ENCODE measurements at regions not wholly inside any gene's neighbourhood (a gene's known extent, or its start where the extent isn't known, plus 50 kb on each side); places are given as distances from the start of the nearest gene placed in this dataset.

DNA sequence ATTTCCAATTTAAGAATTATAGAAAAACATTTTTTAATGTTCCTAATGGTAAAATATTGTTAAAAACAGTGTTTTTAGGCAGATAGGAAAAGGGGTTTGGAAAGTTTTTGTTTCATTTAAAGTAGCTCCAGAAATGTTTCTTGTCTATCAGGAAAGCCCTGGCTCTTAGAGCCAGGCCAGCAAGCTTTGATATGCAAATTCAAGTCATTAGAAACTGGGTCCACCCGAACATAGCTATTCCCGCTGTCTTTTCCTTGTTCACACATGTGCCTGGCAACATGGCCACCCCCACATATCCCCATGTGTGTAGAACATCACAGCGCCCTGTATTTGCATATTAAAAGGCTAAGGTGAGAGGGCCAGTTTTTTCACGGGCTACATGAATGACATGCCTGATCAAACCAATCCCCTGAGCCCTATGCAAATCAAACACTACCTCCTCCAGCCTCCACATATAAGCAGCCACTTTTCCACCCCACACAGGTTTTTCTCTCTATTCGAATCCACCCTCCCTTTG lies 925.3 kb upstream of the CDH10 start (continued):
- TF ChIP-seq, protein P1, sequence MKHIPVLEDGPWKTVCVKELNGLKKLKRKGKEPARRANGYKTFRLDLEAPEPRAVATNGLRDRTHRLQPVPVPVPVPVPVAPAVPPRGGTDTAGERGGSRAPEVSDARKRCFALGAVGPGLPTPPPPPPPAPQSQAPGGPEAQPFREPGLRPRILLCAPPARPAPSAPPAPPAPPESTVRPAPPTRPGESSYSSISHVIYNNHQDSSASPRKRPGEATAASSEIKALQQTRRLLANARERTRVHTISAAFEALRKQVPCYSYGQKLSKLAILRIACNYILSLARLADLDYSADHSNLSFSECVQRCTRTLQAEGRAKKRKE (CRISPR knock-in tag; IDR thresholded peaks at IDR 0.05; ENCODE audit: low read depth) = no peak
- TF ChIP-seq ZSCAN20 (CRISPR knock-in tag; IDR thresholded peaks at IDR 0.05) (no peak), RAD21 (conservative IDR thresholded peaks at IDR 0.05 in 1 of 2, IDR thresholded peaks at IDR 0.05 in 1 of 2) (no peak), HOXB5 (CRISPR knock-in tag; IDR thresholded peaks at IDR 0.05) (no peak), MAFK (IDR thresholded peaks at IDR 0.05; ENCODE audit: partially characterized antibody) (no peak), EHF (CRISPR knock-in tag; IDR thresholded peaks at IDR 0.05) (no peak)

DNA sequence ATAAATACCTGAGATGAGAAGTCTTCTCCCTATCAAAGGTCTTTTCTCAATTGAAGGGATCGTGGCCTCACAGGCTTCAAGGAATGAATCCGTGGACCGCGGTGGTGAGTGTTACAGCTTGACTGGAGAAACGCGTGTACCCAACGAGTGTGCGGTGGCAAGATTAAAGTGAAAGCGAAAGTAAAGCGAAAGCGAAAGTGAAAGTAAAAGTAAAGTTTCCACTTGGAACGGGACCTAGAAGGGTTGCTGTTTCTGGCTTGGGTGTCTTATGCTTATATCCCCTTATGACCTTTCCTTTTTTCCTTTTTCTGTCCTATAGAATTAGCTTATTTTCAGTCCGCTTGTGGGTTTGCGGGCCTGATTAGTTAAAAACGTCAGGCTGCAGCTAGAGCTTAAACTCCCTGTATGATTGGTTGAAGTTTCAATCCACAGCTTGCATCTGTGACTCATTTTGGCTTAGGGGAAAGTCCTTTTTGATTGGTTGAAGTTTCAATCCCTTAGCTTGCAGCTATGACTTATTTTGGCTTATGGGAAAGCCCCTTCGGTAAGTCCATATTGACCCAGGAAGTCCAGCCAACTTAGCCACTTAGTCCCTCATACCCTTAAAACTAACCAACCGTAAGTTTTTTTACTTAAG lies 924.3 kb upstream of the CDH10 start:
- Histone ChIP-seq H3K9me3 (no peaks in the 10 kb centered on the region), H3K4me2 (no peak overlapping the region), H3K27ac (no peak overlapping the region), H3K4me3 (no peak overlapping the region), H3K4me1 (no peaks in the 10 kb centered on the region)
- ChIA-PET CTCF (interaction anchor here (1.1 kb wide), 1 partner anchor 12 kb away, joined by 3 read pairs; no protein-coding TSS in a partner anchor), POLR2A (interaction anchor here (0.6 kb wide), 1 partner anchor 97 kb away, joined by 6 read pairs; no protein-coding TSS in a partner anchor)
- WGBS (ENCODE audit: missing lambda C conversion rate) = 82% methylated on average over 17 of the region's 17 CpGs
- TF ChIP-seq NFE2L2 (conservative IDR thresholded peaks at IDR 0.05; ENCODE audit: low read length) (no peak), JUN (IDR thresholded peaks at IDR 0.05) (no peak), HOXB5 (CRISPR knock-in tag; IDR thresholded peaks at IDR 0.05) (no peak), RAD21 (conservative IDR thresholded peaks at IDR 0.05 in 1 of 2, IDR thresholded peaks at IDR 0.05 in 1 of 2) (no peak), CBX2 (IDR thresholded peaks at IDR 0.05; ENCODE audit: borderline replicate concordance, low read depth) (no peak), MYC (IDR thresholded peaks at IDR 0.05; ENCODE audit: borderline replicate concordance, low read length) (no peak), TFCP2L1 (CRISPR knock-in tag; IDR thresholded peaks at IDR 0.05) (no peak), HOXA7 (CRISPR knock-in tag; IDR thresholded peaks at IDR 0.05) (no peak), RCOR1 (IDR thresholded peaks at IDR 0.05; ENCODE audit: low read depth, low read length) (no peak), EHF (CRISPR knock-in tag; IDR thresholded peaks at IDR 0.05) (no peak), KDM1A (IDR thresholded peaks at IDR 0.05; ENCODE audit: low read depth) (no peak), TP53 (CRISPR knock-in tag; IDR thresholded peaks at IDR 0.05) (no peak)
- TF ChIP-seq, protein P2, sequence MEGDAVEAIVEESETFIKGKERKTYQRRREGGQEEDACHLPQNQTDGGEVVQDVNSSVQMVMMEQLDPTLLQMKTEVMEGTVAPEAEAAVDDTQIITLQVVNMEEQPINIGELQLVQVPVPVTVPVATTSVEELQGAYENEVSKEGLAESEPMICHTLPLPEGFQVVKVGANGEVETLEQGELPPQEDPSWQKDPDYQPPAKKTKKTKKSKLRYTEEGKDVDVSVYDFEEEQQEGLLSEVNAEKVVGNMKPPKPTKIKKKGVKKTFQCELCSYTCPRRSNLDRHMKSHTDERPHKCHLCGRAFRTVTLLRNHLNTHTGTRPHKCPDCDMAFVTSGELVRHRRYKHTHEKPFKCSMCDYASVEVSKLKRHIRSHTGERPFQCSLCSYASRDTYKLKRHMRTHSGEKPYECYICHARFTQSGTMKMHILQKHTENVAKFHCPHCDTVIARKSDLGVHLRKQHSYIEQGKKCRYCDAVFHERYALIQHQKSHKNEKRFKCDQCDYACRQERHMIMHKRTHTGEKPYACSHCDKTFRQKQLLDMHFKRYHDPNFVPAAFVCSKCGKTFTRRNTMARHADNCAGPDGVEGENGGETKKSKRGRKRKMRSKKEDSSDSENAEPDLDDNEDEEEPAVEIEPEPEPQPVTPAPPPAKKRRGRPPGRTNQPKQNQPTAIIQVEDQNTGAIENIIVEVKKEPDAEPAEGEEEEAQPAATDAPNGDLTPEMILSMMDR (IDR thresholded peaks at IDR 0.05) = no peak
- TF ChIP-seq, protein P3, sequence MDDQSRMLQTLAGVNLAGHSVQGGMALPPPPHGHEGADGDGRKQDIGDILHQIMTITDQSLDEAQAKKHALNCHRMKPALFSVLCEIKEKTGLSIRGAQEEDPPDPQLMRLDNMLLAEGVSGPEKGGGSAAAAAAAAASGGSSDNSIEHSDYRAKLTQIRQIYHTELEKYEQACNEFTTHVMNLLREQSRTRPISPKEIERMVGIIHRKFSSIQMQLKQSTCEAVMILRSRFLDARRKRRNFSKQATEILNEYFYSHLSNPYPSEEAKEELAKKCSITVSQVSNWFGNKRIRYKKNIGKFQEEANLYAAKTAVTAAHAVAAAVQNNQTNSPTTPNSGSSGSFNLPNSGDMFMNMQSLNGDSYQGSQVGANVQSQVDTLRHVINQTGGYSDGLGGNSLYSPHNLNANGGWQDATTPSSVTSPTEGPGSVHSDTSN (IDR thresholded peaks at IDR 0.05) = no peak
- TF ChIP-seq, protein P4, sequence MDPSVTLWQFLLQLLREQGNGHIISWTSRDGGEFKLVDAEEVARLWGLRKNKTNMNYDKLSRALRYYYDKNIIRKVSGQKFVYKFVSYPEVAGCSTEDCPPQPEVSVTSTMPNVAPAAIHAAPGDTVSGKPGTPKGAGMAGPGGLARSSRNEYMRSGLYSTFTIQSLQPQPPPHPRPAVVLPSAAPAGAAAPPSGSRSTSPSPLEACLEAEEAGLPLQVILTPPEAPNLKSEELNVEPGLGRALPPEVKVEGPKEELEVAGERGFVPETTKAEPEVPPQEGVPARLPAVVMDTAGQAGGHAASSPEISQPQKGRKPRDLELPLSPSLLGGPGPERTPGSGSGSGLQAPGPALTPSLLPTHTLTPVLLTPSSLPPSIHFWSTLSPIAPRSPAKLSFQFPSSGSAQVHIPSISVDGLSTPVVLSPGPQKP (IDR thresholded peaks at IDR 0.05; ENCODE audit: low read depth, low read length) = no peak
- DNase-seq (ENCODE audit: low read depth in 1 of 2, low spot score in 1 of 2) = no peak
- FAIRE-seq = no peak
- ATAC-seq = no peak

DNA sequence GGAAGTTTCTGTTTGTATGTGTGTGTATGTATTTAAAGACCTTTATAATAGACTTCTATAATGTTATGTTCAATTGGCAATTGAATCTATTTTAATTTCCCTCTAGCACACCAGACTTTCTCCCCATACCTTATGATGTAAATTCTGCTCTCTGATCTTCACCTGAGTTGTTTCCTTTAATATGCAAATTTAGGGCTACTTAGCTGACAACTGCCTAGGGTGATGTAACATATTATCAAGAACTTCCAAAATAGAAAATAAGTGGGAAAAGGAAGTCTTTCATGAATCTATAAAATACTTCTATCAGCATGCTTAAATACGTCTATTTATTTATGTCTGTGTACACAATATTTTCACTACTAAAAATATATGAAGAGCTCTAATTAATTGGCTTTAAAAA lies 923.5 kb upstream of the CDH10 start:
- 82% methylated on average over 1 of the region's 1 CpG for WGBS (ENCODE audit: missing lambda C conversion rate)
- FAIRE-seq (peak; percentile 7), ATAC-seq (no peak), DNase-seq (ENCODE audit: low read depth in 1 of 2, low spot score in 1 of 2) (no peak)
- ChIA-PET POLR2A (no interaction called here), CTCF (interaction anchor here (1.1 kb wide), 1 partner anchor 11 kb away, joined by 3 read pairs; no protein-coding TSS in a partner anchor)
- Histone ChIP-seq H3K4me1 (no peaks in the 10 kb centered on the region), H3K9me3 (0 out of 3 replicates have a peak, but pooled peaks cover 3% of the 10 kb centered on the region), H3K4me2 (no peak overlapping the region), H3K4me3 (no peak overlapping the region), H3K27ac (no peak overlapping the region)
- TF ChIP-seq NR3C1 (IDR thresholded peaks at IDR 0.05) (no peak), ZFP36 (IDR thresholded peaks at IDR 0.05; ENCODE audit: borderline replicate concordance, partially characterized antibody) (no peak), EP300 (IDR thresholded peaks at IDR 0.05) (no peak), HDAC2 (IDR thresholded peaks at IDR 0.05) (no peak), POLR2A (IDR thresholded peaks at IDR 0.05; ENCODE audit: low read length) (no peak), FOSL2 (IDR thresholded peaks at IDR 0.05) (no peak), FOSL2 (CRISPR knock-in tag; IDR thresholded peaks at IDR 0.05) (no peak), RARB (CRISPR knock-in tag; IDR thresholded peaks at IDR 0.05) (no peak), TP53 (CRISPR knock-in tag; IDR thresholded peaks at IDR 0.05) (no peak), NPAS2 (CRISPR knock-in tag; IDR thresholded peaks at IDR 0.05; ENCODE audit: borderline replicate concordance) (no peak), CBX8 (IDR thresholded peaks at IDR 0.05) (no peak), HEYL (CRISPR knock-in tag; IDR thresholded peaks at IDR 0.05) (no peak), NFE2L2 (conservative IDR thresholded peaks at IDR 0.05; ENCODE audit: low read length) (no peak), SMC3 (IDR thresholded peaks at IDR 0.05) (no peak), HOXB5 (CRISPR knock-in tag; IDR thresholded peaks at IDR 0.05) (no peak), SREBF2 (IDR thresholded peaks at IDR 0.05) (no peak)
